Upper lobe of left lung (tissue), 6 donors: ENCODE measurements at regions not wholly inside any gene's neighbourhood (a gene's known extent, or its start where the extent isn't known, plus 50 kb on each side); places are given as distances from the start of the nearest gene placed in this dataset.

Experiments
- ATAC-seq, 2 donors: fragments of 200-7000 bp; cut with Tn5 transposase; one replicate each; pipeline ENCODE4 v1.9.1; 2022; ENCODE audit warnings: mild to moderate bottlenecking in 2 of 2, moderate library complexity in 2 of 2; ENCODE audit not compliant: low FRiP score in 2 of 2
- DNase-seq, 2 donors: peaks; one replicate each; pipeline ENCODE4 v3.0.0-alpha.2; 2019 to 2020
- H3K27ac ChIP-seq, 4 donors: fragments of 200-600 bp; sonication (generic); one replicate each; pipeline ENCODE4 v1.5.1; 2016 to 2019
- H3K27me3 ChIP-seq, 4 donors: fragments of 200-600 bp; sonication (generic); one replicate each; pipeline ENCODE4 v1.5.1; 2017 to 2019
- H3K36me3 ChIP-seq, 4 donors: fragments of 200-600 bp; sonication (generic); one replicate each; pipeline ENCODE4 v1.5.1; 2016 to 2019
- H3K4me1 ChIP-seq, 4 donors: fragments of 200-600 bp; sonication (generic); one replicate each; pipeline ENCODE4 v1.5.1; 2018 to 2019
- H3K4me3 ChIP-seq, 4 donors: fragments of 200-600 bp; sonication (generic); one replicate each; pipeline ENCODE4 v1.5.1; 2017 to 2019; ENCODE audit warnings: mild to moderate bottlenecking in 2 of 4, moderate library complexity in 1 of 4
- H3K9me3 ChIP-seq, 4 donors: fragments of 200-600 bp; sonication (generic); one replicate each; pipeline ENCODE4 v1.5.1; 2018 to 2019
- CTCF ChIP-seq, 6 experiments: fragments of 450-650 bp in 4 of 6; fragments of 200-600 bp in 2 of 6; sonication (generic) in 2 of 6; IDR thresholded peaks; one replicate each; pipeline ENCODE4 v1.5.1; 2016 to 2019; ENCODE audit warnings: antibody characterized with exemption in 6 of 6
- EP300 ChIP-seq, 4 donors: sonication (generic); formaldehyde crosslinking; IDR thresholded peaks; one replicate each; pipeline ENCODE4 v1.5.1; 2017; ENCODE audit warnings: antibody characterized with exemption in 4 of 4, control low read depth in 2 of 4
- POLR2A ChIP-seq, 4 donors: fragments of 450-650 bp; IDR thresholded peaks; one replicate each; pipeline ENCODE4 v1.5.1; 2016 to 2017; ENCODE audit warnings: antibody characterized with exemption in 4 of 4, mild to moderate bottlenecking in 2 of 4
- POLR2AphosphoS5 ChIP-seq, 2 donors: sonication (generic); formaldehyde crosslinking; IDR thresholded peaks; one replicate each; pipeline ENCODE4 v1.5.1; 2017; ENCODE audit warnings: antibody characterized with exemption in 2 of 2
- WGBS, 2 donors: methylation state at CpG; one replicate each; pipeline ENCODE4 v1.1.5; 2017 to 2018; 5-methylcytosine and 5-hydroxymethylcytosine counted together
- small RNA-seq, 4 donors: library from RNA; depleted of rRNA; stranded (forward); fragments of <200 nt; gene quantifications; one replicate each; pipeline ENCODE3, GENCODE V24; 2016
- donor health status: DM: no; HTN: no; CAD: no; lungs with moderate emphysema.
- donor health status: DM: no; HTN: yes; CAD: no; lungs with severe emphysema.

- WGBS, 2 donors: 58 to 69% methylated on average over 5 of the region's 5 CpGs
- no peak overlapping the region for H3K4me3 ChIP-seq
- no peak for DNase-seq
- H3K4me1 ChIP-seq: no peaks in the 10 kb centered on the region
- H3K27ac ChIP-seq: no peak overlapping the region
- TF ChIP-seq POLR2A (IDR thresholded peaks at IDR 0.05) (no peak), CTCF (IDR thresholded peaks at IDR 0.05) (no peak), POLR2AphosphoS5 (IDR thresholded peaks at IDR 0.05) (no peak), EP300 (IDR thresholded peaks at IDR 0.05) (no peak)
- no peak for ATAC-seq
- H3K9me3 ChIP-seq: peaks cover 0 to 3% (median 0%) of the 10 kb centered on the region in 4 donors
- H3K36me3 ChIP-seq: no peaks in the 10 kb centered on the region
- no peaks in the 10 kb centered on the region for H3K27me3 ChIP-seq
Observed at GRCh38 chr2:33655626-33656320, 56.7 kb upstream of the FAM98A start.

DNA sequence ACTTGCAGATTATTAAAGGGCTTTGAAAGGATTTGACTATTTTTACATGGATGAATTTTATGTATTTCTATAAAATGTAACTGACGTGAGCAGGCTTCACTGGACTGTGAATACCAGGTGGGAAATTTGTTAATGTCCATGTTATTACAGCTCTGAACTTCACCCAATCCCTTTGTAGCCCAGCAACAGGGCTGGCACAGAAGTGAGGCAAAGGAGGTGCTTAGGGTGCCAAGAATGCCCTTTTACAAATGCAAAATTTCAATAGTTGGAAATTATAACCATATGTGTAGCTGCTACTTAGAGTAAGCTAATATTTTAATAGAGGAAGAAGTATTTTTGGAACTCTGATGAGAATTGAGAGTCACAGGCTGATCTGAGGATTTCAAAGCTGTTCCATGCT is 53.7 kb upstream of the FAM98A start:
- no peak for ATAC-seq
- TF ChIP-seq EP300 (IDR thresholded peaks at IDR 0.05) (no peak), POLR2A (IDR thresholded peaks at IDR 0.05) (no peak), CTCF (IDR thresholded peaks at IDR 0.05) (no peak), POLR2AphosphoS5 (IDR thresholded peaks at IDR 0.05) (no peak)
- no peak for DNase-seq
- no peaks in the 10 kb centered on the region for H3K36me3 ChIP-seq
- no peak overlapping the region for H3K27ac ChIP-seq
- H3K27me3 ChIP-seq: no peaks in the 10 kb centered on the region
- H3K9me3 ChIP-seq: peaks cover 0 to 3% (median 0%) of the 10 kb centered on the region in 4 donors
- no peaks in the 10 kb centered on the region for H3K4me1 ChIP-seq
- 86 to 93% methylated on average over 1 of the region's 1 CpG for WGBS, 2 donors
- H3K4me3 ChIP-seq: no peak overlapping the region

- Histone ChIP-seq H3K36me3 (no peaks in the 10 kb centered on the region), H3K27ac (no peak overlapping the region), H3K4me1 (no peaks in the 10 kb centered on the region), H3K4me3 (no peak overlapping the region), H3K9me3 (peaks cover 0 to under 1% (median 0%) of the 10 kb centered on the region in 4 donors), H3K27me3 (no peaks in the 10 kb centered on the region)
- no peak for ATAC-seq
- WGBS, 2 donors: 68 to 79% methylated on average over 1 of the region's 1 CpG
- TF ChIP-seq POLR2A (IDR thresholded peaks at IDR 0.05): no peak
- no peak for DNase-seq
Observed at GRCh38 chr2:33650171-33650570, 51.1 kb upstream of the FAM98A start.

Small RNA genes in the stretch of these regions (small RNA-seq; reads per million reads assigned to genes)
- gene AC013442.1: 0 reads per million in 4 donors
- 0 reads per million in 4 donors for gene AC083939.1
- gene MIR548AD: 0 reads per million in 4 donors
- 0 reads per million in 4 donors for gene RNU6-1117P
